Stimulated activated CD8-positive, alpha-beta memory T cell treated with anti-CD3 and anti-CD28 coated beads, Interleukin-7, amount 100 ng/mL, for 4 hours (primary cell): ENCODE measurements at regions not wholly inside any gene's neighbourhood (a gene's known extent, or its start where the extent isn't known, plus 50 kb on each side); places are given as distances from the start of the nearest gene placed in this dataset.
"Not testable (repeated sequence)": the region's sequence is repeated elsewhere in the genome, so short reads cannot be mapped to it uniquely, and the experiment has no call there.

Experiments used
- DNase-seq, 2 donors: peaks; one replicate each; pipeline ENCODE4 v3.0.0-alpha.2; 2020; ENCODE audit warnings: low read depth in 2 of 2

DNA sequence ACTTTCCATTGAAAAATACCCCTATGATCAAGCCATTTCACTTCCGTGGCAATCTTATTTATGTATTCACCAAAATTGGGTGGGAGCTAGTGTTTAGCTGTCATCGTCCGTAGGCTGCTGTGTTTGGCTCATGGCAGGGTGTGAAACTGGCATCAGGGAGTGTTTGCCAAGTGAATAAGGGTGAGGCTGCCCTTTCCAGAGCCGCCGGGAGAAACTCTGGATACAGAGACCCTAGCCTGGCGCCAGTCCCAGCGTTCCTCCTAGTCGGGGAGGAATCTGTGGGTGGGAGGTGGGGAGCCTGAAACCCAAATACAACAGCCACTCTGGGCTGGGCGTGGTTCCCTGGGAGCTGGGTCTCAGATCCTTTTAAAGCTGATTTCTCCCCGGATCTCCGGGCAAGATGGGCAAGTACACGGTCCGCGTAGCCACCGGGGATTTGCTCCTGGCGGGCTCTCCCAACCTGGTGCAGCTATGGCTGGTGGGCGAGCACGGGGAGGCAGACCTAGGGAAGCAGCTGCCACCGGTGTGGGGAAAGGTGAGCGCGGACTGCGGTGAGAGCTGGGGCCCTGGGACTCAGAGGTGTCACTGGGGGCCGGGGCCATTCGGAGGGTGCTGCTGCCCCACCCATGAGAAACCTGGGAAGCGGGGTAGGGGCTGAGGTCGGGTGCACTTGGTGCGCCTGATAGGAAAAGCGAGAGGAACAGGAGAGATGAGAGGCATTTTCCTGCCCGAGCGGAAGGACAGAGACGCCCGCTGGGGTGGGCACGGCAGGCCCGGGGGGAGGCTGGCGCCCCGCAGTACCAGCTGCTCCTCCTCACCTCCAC lies 62.1 kb upstream of the TEKT1 start:
- DNase-seq: no peak

DNA sequence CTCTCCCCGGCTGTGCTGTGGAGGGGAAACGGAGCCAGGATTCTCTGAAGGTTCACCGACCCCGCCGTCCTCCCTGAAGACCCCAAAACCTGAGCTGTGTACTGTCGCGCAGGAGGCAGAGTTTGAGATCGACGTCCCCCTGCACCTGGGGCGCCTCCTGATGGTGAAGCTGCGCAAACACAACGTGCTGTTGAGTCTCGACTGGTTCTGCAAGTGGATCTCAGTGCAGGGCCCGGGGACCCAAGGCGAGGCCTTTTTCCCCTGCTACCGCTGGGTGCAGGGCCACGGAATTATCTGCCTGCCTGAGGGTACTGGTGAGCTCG lies 62.6 kb upstream of the TEKT1 start:
- DNase-seq: no peak

DNA sequence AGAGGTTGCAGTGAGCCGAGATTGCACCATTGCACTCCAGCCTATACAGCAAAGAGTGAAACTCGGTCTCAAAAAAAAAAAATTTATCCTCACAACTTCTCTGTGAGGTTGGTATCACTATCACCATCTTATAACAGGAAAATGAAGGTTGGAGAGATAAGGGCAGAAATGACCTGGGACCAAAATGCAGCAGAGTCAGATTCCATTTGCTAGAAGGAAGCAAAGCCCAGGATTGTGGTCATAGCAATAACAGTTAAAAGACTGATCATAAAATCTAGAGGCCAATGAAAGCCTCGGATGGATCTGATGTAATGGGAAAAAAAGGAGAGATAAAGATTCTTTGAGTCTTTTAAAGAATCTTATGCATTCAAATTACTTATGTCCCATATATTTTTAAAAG lies 69.6 kb upstream of the TEKT1 start:
- no peak for DNase-seq

DNA sequence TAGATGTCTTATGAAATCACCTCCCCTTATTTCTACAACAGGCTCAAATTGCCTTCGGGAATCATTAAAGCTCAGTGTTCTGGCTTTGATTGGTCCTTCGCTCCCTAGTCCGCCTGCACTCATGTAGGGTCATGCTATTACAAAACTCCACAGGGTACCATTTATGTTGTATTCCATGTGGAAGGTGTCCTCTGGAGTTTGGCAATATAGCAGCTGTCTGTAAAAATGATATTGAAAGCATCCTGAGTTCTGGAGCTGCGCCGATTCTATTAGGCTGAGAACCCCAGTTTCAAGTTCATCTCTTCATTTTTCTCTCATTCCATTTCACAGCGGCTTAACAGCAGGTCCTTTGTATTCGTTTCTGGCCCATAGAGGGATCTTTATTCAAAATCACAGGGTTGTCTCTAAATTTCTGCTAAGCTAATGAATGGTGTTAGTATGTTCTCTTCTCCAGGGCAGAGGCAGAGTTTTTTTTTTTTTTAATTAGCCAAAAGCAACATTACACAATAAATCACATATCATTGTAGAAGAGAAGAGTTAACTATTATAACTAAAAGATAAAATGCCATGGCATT lies 71.9 kb upstream of the TEKT1 start:
- no peak for DNase-seq

DNA sequence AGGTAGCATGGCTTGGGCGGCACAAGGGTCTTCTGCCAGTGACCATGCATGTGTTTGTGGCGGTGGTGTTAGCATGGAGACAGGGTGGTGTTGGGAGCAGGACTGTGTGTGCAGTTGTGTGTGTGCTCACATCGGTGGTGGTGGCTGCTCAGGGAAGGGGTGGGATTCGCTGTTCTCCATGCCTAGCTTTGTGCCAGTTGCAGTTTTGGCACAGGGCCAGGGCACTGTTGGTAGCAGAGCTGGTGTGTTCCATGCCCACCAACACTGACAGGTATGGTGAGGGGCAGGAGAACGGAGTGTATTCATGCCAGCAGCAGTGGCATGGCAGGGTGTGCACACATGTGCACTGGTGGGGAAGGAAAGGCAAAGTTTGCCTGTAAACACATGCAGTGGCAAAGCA lies 77.3 kb upstream of the TEKT1 start:
- no peak for DNase-seq

DNA sequence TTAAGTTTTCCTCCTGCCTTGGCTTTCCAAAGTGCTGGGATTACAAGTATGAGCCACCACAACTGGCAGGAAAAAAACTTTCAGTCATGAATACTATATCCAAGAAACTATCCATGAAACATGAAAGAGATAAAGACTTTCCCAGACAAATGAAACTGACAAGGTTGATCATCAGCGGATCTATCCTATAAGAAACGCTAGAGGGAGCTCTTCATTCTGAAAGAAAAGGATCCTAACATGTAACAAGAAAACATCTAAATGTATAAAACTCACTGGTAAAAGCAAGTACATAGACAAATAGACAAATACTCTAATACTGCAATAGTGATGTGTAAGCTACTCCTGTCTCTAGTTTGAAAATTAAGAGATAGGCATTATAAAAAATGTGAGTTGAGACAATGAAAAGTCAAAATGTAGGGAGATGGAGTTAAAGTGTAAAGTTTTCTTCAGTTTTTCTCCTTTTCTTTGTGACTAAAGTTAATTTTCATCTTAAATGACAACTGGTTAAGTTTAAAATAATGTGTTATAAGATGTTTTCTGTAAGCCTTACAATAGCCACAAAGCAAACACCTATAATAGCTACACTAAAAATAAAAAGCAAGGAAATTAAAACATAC lies 79.6 kb upstream of the TEKT1 start:
- DNase-seq: no peak

DNA sequence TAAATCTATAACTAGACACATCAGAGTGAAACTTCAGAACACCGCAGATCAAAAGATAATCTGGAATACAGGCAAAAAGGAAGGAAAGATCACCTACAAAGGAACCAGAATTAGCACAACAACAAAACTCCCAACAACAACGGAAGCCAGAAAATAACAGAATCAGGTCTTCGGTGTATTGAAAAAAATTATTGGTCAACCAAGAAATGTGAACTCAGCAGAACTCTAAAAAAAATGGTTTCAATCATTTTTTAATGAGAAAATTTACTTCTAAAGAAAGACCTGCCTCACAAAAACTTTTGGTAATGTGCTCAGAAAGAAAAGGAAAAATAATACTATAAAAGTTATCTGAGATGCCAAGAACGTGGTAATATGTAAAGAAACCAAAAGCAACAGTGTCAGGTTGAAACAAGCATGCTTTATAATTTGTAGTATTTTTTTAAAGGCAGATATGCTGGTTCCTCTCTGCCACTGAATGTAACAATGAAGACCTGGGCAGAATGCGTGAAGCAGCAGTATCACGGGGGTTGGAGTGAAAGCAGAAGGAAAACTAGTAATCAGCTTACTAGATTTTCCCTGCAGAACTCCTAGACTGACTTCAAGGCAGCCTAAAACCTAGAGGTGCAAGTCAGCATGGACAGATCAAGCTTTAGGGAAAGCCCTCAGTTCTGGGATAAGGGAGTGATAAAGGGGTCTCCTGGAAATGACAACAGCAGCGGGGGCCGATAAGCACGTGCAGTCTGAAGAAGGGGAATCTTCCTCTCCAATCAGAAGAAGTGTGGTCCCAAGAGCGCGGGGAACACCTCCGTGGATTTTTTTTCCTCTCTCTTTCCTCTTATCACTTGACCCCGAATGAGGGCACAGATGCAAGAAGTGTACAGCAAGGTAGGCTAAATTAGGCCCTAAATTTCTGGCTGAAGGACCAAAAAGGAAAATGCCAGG lies 80.9 kb upstream of the TEKT1 start:
- no peak for DNase-seq

DNA sequence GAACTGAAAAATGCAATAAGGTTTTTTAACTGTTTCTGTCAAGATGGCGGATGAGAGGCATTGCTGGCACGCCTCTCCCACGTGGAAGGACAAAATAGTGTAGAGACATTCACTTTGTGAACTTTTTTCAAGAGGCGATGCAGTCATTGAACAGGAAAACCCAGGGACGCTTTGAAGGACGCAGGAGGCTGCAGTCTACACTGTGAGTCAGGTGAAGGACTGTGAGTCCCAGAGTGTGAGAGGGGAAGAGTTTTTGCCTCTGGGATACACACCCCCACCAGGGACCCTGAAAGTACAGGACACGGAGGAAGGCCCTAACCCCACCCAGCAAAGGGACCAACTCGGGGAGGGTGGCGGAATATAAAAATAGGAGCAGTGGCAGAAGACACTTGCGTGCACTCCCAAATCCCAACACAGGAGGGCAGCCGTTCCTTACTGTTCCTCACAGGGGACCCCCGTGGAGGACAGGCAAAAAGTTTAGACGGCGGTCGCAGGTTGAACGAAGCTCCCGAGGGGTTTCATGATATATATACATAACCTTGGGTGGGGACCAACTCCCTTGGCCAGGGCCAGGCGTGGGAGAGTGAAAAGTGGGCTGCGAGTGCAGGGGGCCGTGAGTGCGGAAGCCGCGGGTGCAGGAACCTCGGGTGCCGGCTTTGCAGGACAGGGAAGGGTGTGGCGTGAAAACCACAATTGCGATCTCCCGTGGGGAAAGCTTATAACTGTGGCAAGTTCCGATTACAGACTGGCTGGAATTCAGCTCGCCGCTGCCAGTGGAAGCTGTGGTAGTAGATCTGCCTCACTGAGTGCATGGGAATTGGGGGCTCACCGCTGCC lies 82.0 kb upstream of the ALOX12 start:
- peak; percentile 59 to 67 for DNase-seq

DNA sequence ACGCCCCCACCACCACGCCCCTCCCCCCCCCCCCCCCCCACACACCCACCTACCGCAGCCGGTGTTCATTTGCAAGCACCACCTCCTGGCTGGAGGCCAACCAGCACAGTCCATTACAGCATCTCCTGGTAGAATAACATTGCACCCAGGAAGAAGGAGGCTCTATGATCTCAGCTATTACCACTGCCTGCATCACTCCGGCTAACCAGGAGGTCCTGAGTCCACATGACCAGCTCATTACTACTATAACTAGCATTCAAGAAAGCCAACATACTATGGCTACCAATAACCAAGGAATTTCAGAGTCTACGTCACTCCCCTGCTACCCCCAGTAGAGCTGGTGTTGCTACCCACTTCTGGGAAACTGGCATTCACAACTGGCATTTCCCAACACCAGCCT lies 81.1 kb upstream of the ALOX12 start:
- no peak for DNase-seq

DNA sequence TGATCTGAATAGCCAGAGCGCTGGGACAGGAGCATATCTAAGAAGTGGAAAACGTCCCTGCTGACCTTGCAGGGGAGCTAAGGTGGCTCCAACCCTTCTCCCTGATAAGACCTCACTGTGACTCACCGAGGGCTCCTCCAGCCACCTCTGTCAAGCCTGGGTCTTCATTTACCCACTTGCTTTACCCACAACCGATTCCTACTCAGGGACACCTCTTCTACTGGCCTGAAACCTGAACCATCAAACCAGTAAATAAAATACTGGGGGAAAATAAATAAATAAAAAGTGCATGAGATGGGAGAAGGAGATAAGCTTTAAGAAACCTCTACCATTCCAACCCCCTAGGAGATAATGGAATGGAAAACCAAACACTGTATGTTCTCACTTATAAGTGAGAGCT lies 80.2 kb upstream of the ALOX12 start:
- no peak for DNase-seq

DNA sequence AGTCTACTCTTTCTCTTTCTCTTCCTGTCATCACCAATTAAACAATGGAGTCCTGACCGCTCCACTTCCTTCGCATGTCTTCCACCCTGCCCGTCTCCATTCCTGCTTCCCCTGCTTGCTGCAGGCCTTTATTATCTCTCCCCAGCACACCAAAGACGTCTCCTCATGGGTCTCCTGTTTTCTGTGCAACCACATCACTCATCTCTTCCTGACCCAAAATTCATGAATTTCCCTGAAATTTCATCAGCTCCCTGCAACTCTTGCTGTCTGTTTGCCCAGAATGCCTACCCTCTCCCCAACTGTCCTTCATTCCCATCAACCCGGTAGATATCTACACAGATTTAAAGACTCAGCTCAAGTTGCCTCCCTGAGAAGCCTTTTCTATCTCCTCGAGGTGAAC lies 76.7 kb upstream of the ALOX12 start:
- DNase-seq: no peak

DNA sequence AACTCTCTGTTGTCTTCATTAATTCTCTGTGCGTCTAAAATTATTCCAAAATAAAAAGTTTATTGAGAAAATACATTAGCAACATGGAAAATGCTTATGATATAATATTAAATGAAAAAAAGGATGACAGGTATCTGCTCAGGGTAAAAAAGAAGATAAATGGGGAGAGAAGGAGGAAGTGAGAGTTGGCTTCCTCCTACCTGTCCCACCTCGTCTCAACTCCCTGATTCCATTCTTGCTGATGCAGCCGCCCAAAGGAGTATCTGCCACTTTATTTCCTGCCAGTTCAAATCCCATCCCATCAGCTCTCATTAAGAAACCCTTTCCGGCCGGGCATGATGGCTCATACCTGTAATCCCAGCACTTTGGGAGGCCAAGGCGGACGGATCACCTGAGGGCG lies 72.5 kb upstream of the ALOX12 start:
- DNase-seq: no peak

DNA sequence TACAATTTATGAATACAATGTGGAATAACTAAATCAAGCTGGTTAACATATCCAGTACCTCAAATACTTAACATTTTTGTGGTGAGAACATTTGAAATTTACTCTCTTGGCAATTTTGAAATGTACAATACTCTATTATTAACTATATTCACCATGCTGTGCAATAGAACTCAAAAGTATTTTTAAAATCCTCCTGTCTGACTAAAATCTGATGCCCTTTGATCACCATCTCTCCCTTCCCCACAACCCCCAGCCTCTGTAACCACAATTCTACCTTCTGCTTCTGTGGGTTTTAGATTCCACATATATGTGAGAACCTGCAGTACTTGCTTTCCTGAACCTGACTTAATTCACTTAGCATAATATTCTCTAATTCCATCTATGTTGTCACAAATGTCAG lies 71.6 kb upstream of the ALOX12 start:
- DNase-seq: no peak

DNA sequence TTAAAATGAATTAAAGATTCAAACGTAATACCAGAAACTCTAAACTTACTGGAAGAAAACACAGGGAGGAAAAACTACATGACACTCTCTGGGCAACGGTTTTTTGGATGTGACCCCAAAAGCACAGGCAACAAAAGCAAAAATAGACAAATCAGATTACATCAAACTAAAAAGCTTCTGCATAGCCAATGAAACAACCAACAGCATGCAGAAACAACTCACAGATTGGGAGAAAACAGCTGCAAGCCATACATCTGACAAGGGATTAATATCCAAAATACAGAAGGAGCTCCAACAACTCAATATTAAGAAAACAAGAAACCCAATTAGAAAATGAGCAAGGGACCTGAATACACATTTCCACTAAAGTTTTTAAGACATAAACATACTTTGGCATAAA lies 69.2 kb upstream of the ALOX12 start:
- no peak for DNase-seq

DNA sequence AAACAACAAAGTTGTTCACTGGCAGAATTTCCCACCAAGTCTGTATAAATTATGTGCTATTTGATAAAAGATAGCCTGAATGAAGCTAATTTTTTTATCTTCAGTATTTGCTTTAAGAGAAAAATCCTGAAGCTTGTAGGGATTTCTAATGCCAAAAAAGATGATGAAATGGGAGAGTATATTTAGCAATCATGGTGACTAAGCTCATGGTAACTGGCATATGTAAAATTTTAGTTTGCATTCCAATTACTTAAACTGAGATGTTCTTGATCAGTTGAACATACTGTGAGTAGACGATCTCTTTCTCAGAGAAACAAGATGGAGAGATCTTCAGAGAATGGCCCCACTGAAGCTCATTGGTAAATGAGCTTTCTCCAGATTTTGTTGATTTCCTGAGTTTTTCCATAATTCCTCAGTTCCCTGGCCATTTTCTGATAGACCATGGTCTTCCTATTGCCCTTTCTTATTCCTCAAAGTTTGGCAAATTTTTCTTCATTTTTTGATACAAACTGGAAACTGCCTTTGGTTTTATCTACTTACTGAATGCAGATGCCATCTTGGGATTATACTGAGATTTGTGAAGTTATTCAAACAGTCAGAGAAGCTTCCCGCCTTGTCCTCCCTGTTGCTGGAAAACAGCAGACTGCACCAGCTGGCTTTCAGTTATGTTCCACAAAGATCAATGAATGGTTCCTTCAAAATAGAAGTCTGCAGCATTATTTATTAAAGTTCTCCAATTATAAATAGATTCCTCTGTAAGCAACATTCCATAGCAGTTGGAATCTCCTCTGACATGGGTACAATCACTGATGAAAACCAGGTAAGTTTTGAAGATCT lies 68.3 kb upstream of the ALOX12 start:
- DNase-seq: no peak

DNA sequence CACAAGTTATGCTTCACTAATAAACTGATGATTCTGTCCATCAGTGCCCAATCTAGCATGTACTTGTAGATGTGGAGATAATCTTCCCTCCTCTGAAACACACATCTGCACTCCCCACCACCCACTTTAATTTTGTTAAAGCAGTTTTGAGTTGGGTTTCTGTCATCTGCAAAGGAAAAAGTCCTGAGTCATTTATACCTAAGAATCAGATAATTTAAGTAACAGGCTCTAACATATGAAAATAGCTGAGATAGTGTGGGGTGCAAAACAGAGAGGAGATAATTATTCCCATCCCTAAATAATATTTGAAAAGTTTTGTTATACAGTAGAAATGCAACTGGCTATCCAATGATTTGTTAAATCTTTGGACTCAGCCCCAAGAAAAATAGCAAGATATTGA lies 67.7 kb upstream of the ALOX12 start:
- DNase-seq: no peak

DNA sequence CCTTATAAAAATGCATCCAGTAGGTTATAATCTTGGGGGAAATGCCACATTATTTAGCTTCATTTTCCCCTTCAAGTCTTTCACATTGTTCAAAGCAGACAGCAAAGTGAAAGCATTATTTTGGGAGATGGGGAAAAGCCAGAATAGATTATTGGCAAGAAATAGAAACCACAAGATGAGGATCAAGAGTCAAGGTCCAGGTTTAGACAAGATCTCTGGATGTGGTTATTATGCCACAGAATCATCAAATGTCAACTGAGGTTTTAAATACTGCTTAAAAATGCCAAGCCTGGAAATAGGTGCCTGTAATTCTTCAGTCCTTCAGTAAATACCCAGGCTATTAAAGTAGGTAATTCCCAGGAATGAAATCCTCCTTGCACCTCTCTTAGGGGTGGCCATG lies 65.1 kb upstream of the ALOX12 start:
- DNase-seq: no peak

DNA sequence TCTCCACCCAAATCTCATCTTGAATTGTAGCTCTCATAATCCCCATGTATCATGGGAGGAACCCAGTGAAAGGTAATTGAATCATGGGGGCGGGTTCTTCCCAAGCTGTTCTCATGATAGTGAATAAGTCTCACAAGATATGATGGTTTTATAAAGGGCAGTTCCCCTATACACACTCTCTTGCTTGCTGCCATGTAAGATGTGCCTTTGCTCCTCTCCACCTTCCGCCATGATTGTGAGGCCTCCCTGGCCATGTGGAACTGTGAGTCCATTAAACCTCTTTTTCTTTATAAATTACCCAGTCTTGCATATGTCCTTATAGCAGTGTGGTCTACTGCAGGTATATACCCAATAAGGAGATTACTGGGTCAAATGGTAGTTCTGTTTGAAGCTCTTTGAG lies 61.3 kb upstream of the ALOX12 start:
- DNase-seq: not testable (repeated sequence)

DNA sequence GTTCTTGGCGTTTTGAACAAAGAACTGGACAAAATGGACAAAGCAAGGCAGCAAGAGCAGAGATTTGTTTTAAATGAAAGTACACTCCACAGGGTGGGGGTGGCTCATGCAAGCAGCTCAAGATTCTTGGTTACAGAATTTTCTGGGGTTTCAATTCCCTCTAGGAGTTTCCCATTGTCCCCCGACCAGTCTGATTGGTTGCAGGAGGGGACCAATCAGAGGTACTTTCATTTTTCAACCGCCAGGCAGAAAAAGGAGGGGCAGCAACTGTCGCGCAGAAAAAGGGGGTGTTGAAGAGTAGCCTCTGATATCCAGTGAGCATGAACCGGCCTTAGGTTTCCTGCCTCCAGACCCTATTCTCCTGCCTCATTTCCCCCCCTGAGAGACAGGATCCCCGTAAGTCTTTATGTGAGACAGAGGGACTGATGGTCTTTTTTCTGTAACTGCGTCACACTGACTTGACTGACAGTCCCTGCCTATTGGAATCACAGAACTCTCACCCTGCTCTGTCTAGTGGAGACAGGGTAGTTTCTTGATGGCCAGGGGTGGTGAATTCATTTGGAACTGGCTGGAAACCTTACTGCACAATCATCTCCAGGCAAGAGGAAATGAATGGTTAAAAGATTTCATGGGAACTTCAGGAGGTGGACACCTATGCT lies 59.4 kb upstream of the ALOX12 start:
- DNase-seq: no peak

DNA sequence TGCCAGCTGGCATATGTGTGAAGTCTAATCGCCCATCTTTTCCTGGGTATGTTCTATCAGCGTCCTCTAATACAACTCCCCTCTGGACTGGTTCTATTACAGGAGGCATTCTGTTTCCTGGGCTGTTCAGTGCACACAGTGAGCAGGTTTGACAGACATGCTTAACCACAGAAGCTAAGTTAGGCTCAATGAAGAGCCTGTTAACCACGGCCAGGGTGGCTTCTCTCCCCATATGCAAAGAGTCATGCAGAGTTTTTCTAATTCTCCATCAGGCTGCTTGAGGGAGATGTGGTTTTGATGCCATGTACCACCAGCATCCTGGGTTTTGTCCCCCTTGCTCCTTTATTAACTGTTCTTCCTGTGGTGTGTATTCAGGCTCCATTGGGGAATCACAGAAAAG lies 57.2 kb upstream of the ALOX12 start:
- DNase-seq: no peak
